Aorta (tissue), 5 donors: ENCODE measurements at regions not wholly inside any gene's neighbourhood (a gene's known extent, or its start where the extent isn't known, plus 50 kb on each side); places are given as distances from the start of the nearest gene placed in this dataset.

Source experiments
- ATAC-seq: fragments of 200-7000 bp; cut with Tn5 transposase; one replicate; pipeline ENCODE4 v1.9.1; 2022; ENCODE audit warnings: moderate library complexity; ENCODE audit not compliant: low FRiP score
- DNase-seq, 2 donors: peaks; one replicate each; pipeline ENCODE4 v3.0.0-alpha.2; 2020
- H3K27ac ChIP-seq, 2 donors: one replicate each; pipeline ENCODE4 v1.5.1; 2013; ENCODE audit warnings: low read length in 2 of 2, mild to moderate bottlenecking in 2 of 2, moderate library complexity in 2 of 2, control low read depth in 1 of 2, inconsistent platforms in 1 of 2, low read depth in 1 of 2
- H3K27me3 ChIP-seq, 2 donors: one replicate each; pipeline ENCODE4 v1.6.1; 2013; ENCODE audit warnings: control low read depth in 1 of 2, low read length in 1 of 2, mild to moderate bottlenecking in 1 of 2, moderate library complexity in 1 of 2; ENCODE audit not compliant: insufficient read depth in 2 of 2, control insufficient read depth in 1 of 2
- H3K36me3 ChIP-seq, 2 donors: one replicate each; pipeline ENCODE4 v1.6.1; 2013; ENCODE audit warnings: control low read depth in 1 of 2, low read length in 1 of 2, mild to moderate bottlenecking in 1 of 2; ENCODE audit not compliant: insufficient read depth in 2 of 2, control insufficient read depth in 1 of 2
- H3K4me1 ChIP-seq, 2 donors: one replicate each; pipeline ENCODE4 v1.6.1; 2013; ENCODE audit warnings: low read length in 2 of 2, control low read depth in 1 of 2, mild to moderate bottlenecking in 1 of 2, moderate library complexity in 1 of 2; ENCODE audit not compliant: insufficient read depth in 2 of 2, control insufficient read depth in 1 of 2
- H3K4me3 ChIP-seq, 2 donors: one replicate each; pipeline ENCODE4 v1.5.1; 2013; ENCODE audit warnings: low read length in 2 of 2, control low read depth in 1 of 2, mild to moderate bottlenecking in 1 of 2
- H3K9me3 ChIP-seq: one replicate; pipeline ENCODE4 v1.6.1; 2013; ENCODE audit warnings: mild to moderate bottlenecking, low read length; ENCODE audit not compliant: control insufficient read depth
- WGBS, 2 donors: extraction: QIAGEN DNeasy Blood & Tissue Kit; methylation state at CpG; one replicate each; pipeline ENCODE4 v1.1.7; 2013; 5-methylcytosine and 5-hydroxymethylcytosine counted together
- intact Hi-C, 2 donors: fragments of 100-400 bp; cut with DNase I; formaldehyde crosslinking; loops; one replicate each; pipeline versions ENCODE4 v1.14.2 to v1.15.0; 2022
- donor health status: healthy with polysubstance abuse.
- donor health status: Bipolar disorder and iron deficiency.
- donor health status: DM: no; HTN: no; CAD: no.
- donor health status: DM: no; HTN: no; CAD: no.
- donor health status: DM: yes; HTN: yes; CAD: no.

DNA sequence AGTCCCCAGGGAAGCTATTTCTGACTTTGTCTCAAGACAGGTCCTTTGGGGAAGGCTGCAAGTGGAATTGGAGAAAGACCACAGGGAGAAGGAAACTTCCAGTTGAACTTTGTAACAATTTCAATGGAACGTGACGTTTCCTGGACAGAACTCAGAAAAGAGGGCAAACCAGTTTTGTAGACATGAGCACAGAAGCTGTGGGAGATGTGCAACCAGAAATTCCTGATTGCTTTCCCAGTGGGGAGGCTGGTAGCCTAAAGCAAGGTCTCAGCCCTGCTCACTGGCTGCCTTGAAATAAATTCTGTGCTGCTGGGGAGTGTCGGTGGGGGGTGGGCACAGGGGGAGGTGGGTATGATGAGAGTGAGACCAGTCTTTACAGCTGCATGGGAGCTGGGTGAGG is 1206.7 kb upstream of the ADGRL2 start:
- no peak overlapping the region for H3K27ac ChIP-seq
- H3K4me3 ChIP-seq: no peak overlapping the region
- 75 to 76% methylated on average over 3 of the region's 3 CpGs for WGBS, 2 donors
- H3K9me3 ChIP-seq: peaks cover 2% of the 10 kb centered on the region
- DNase-seq (no peak), ATAC-seq (no peak)
- no peaks in the 10 kb centered on the region for H3K27me3 ChIP-seq
- intact Hi-C loops: no loop called here
- H3K36me3 ChIP-seq: no peaks in the 10 kb centered on the region
- no peaks in the 10 kb centered on the region for H3K4me1 ChIP-seq

DNA sequence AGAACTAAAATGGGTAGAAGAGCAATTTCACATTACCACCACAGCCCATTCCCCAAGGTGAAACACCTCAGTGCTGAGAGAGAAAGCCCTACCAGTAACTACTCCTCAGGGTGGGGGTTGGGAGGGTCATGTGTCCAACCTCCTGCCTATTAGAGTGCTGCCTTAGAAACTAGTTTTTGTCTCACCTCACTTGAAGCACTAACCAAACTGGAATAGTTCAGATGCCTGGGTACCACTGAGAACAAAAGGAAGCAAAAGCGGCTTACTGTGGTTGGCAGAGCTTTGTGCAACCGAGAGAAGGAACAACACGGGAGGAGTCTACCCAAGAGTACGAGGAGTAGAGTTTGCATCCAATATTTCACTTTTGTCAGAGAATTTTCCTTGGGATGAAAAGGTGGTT is 1207.5 kb upstream of the ADGRL2 start:
- H3K4me3 ChIP-seq: no peak overlapping the region
- WGBS, 2 donors: 85 to 88% methylated on average over 4 of the region's 4 CpGs
- ATAC-seq (no peak), DNase-seq (no peak)
- H3K27me3 ChIP-seq: no peaks in the 10 kb centered on the region
- peaks cover 2% of the 10 kb centered on the region for H3K9me3 ChIP-seq
- no peaks in the 10 kb centered on the region for H3K4me1 ChIP-seq
- no peak overlapping the region for H3K27ac ChIP-seq
- H3K36me3 ChIP-seq: no peaks in the 10 kb centered on the region
- intact Hi-C loops: no loop called here

DNA sequence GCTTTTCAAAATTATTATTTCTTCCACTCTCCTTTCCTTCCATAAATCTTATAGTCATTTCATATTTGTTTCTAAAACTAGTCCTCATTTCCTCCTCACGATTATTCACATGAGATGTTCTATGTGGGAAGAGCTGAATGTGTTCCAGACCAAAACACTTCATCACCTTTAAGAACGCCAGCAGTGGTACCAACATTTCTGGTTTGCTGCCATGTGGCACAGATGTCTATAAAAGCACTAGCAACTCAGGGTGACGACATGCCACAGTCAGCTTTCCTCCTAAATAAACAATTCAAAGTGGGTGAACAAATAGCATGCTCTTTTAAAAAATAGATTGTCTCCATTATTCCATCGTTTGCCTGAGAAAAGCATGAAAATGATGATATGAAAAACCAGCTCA is 1217.8 kb upstream of the ADGRL2 start:
- no peak overlapping the region for H3K4me3 ChIP-seq
- no peaks in the 10 kb centered on the region for H3K36me3 ChIP-seq
- WGBS, 2 donors: 3 to 8% methylated on average over 4 of the region's 4 CpGs
- ATAC-seq (no peak), DNase-seq (no peak)
- no peaks in the 10 kb centered on the region for H3K9me3 ChIP-seq
- intact Hi-C loops: no loop called here
- no peaks in the 10 kb centered on the region for H3K27me3 ChIP-seq
- H3K4me1 ChIP-seq: no peaks in the 10 kb centered on the region
- no peak overlapping the region for H3K27ac ChIP-seq

DNA sequence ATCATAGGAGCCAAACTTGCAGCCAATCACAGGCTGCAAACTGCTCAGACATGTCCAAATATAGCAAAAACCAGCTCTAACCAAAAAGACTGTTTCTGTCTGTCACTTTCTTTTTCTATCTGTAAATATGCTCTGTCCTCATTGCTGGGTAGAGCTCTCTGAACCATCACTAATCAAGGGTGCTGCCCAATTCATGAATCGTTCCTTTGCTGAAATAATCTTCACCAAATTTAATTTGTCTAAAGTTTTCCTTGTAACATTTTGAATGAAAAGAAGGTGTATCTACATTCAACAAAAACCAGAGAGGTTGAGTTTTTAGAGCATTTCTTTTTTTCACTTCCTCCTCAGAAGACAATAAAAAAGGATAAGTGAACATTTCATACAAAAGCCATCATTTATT is 1221.7 kb upstream of the ADGRL2 start:
- 91 to 94% methylated on average over 1 of the region's 1 CpG for WGBS, 2 donors
- ATAC-seq (no peak), DNase-seq (no peak)
- H3K36me3 ChIP-seq: no peaks in the 10 kb centered on the region
- no peaks in the 10 kb centered on the region for H3K9me3 ChIP-seq
- intact Hi-C loops: no loop called here
- H3K4me3 ChIP-seq: no peak overlapping the region
- no peak overlapping the region for H3K27ac ChIP-seq
- H3K4me1 ChIP-seq: no peaks in the 10 kb centered on the region
- H3K27me3 ChIP-seq: no peaks in the 10 kb centered on the region

DNA sequence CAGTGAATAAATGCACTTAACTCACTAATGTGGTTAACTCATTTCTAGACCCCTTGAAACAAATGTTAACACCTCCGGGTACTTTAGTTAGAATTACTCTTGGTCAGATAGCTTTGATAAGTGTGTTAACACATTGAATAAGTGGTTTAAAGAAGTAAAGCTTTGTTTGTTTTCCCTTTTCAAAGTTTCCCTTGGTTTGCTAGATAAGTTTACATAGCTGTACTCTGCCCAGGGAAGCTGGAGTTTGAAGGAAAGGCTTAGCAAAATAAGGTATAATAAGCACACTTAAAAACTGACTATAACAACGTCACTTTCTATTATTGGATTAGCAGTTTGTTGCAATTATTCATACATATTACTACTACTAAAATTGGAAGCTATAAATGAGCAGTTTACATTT is 1233.9 kb upstream of the ADGRL2 start:
- no peaks in the 10 kb centered on the region for H3K9me3 ChIP-seq
- no peak for ATAC-seq
- no peak overlapping the region for H3K27ac ChIP-seq
- DNase-seq: no peak
- H3K4me3 ChIP-seq: no peak overlapping the region
- H3K4me1 ChIP-seq: no peaks in the 10 kb centered on the region
- H3K36me3 ChIP-seq: no peaks in the 10 kb centered on the region
- WGBS, 2 donors: 3 to 8% methylated on average over 2 of the region's 2 CpGs
- intact Hi-C loops: no loop called here
- no peaks in the 10 kb centered on the region for H3K27me3 ChIP-seq

DNA sequence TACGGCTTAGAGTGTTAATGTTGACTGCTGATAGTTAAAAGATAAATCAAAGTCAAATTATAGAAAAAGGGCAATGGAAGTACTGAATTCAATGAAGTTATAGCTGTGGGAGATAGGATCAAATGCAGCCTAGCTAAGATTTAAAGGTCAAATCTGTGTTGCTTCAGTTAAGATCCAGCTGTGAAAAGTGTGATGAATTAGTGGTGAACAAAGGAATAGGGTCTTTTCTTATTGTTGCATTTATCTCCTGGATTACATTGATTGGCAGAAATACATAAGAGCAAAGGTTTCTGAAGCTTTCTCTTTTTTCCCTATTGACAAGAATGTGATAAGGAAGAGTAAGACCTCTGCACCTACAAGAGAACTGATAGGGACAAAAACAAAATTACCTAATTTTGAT is 1234.6 kb upstream of the ADGRL2 start:
- H3K9me3 ChIP-seq: no peaks in the 10 kb centered on the region
- 97 to 98% methylated on average over 1 of the region's 1 CpG for WGBS, 2 donors

DNA sequence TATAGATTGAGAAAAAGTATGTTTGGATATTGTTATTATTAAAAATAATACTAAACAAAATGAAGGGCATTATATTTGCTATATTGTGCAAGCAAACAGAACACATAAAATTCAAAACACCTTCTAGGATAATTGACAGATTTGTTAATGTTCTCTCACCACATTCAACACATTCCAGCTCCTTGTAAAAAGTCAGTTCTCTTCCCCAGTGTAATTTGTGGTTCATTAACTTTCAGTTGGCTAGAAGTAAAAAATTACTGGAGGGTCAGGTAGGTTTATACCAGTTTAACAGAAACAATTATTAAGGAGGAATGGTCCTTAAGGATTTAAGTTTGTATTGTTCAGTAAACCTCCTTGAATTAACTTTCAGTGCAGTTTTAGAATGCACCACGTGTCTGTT is 1235.3 kb upstream of the ADGRL2 start:
- Histone ChIP-seq H3K4me3 (no peak overlapping the region), H3K36me3 (no peaks in the 10 kb centered on the region), H3K27ac (no peak overlapping the region), H3K9me3 (no peaks in the 10 kb centered on the region), H3K27me3 (no peaks in the 10 kb centered on the region), H3K4me1 (no peaks in the 10 kb centered on the region)
- intact Hi-C loops: no loop called here
- WGBS, 2 donors: 61 to 62% methylated on average over 1 of the region's 1 CpG
- DNase-seq: no peak
- ATAC-seq: no peak

More for the DNA sequence above, 1234.6 kb upstream of the ADGRL2 start:
- DNase-seq (no peak), ATAC-seq (no peak)
- no peaks in the 10 kb centered on the region for H3K27me3 ChIP-seq
- H3K36me3 ChIP-seq: no peaks in the 10 kb centered on the region
- no peaks in the 10 kb centered on the region for H3K4me1 ChIP-seq
- H3K4me3 ChIP-seq: no peak overlapping the region
- H3K27ac ChIP-seq: no peak overlapping the region
- intact Hi-C loops: no loop called here

DNA sequence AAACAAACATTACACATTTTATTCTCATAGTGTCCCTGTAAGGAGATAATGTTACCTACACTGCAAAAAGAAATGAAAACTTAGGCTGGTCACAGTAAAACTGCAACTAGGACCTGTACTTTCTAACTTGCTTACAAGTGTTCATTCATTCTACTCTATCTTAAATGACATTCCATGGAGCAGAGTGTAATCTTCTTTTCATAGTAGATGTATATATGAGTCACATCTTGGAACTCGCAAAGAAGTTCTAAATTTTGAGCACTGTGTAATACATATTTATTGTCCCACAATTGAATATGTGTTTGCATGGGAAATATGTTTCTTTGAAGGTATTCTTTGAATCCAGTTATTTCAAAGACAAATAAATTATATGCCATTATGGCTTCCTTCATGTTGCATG is 1258.5 kb upstream of the ADGRL2 start:
- intact Hi-C loops: no loop called here
- Histone ChIP-seq H3K9me3 (no peaks in the 10 kb centered on the region), H3K36me3 (no peaks in the 10 kb centered on the region), H3K27me3 (no peaks in the 10 kb centered on the region), H3K4me3 (no peak overlapping the region), H3K4me1 (no peaks in the 10 kb centered on the region), H3K27ac (no peak overlapping the region)
- ATAC-seq (no peak), DNase-seq (no peak)
- 15 to 16% methylated on average over 1 of the region's 1 CpG for WGBS, 2 donors

DNA sequence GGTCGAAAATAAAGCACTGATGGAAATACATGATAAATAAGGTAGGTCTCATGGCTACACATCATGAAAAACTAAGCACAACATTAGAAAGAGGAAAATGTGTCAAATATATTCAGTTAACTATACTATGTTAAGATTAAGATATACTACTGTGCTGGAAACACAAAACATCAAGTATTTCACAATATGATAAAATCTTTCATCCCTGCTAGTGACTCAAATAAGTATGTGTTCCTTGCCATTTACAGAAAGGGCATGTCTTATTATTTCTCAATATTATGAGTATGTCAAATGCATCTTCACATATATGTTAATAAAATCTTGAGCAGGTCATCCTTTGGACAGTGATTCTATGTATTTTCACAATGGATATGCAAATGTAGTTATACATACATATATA is 1260.1 kb upstream of the ADGRL2 start:
- no peak for ATAC-seq
- intact Hi-C loops: no loop called here
- DNase-seq: no peak
- no peaks in the 10 kb centered on the region for H3K9me3 ChIP-seq
- H3K4me3 ChIP-seq: no peak overlapping the region
- H3K27me3 ChIP-seq: no peaks in the 10 kb centered on the region
- no peaks in the 10 kb centered on the region for H3K36me3 ChIP-seq
- no peaks in the 10 kb centered on the region for H3K4me1 ChIP-seq
- WGBS, 2 donors: 84 to 85% methylated on average over 1 of the region's 1 CpG
- H3K27ac ChIP-seq: no peak overlapping the region
